Stimulated activated naive CD8-positive, alpha-beta T cell treated with anti-CD3 and anti-CD28 coated beads, Interleukin-15, Interleukin-2, amounts not matched to agents 100 ng/mL and 50 ng/mL, for 24 hours (primary cell): ENCODE measurements at regions not wholly inside any gene's neighbourhood (a gene's known extent, or its start where the extent isn't known, plus 50 kb on each side); places are given as distances from the start of the nearest gene placed in this dataset.

Experiments
- H3K27ac Mint-ChIP-seq: one replicate; pipeline ENCODE4 v1.8.0; 2021; ENCODE audit warnings: mild to moderate bottlenecking, mixed read lengths
- H3K27me3 Mint-ChIP-seq: one replicate; pipeline ENCODE4 v1.8.0; 2021; ENCODE audit warnings: mixed read lengths
- H3K36me3 Mint-ChIP-seq: one replicate; pipeline ENCODE4 v1.8.0; 2021; ENCODE audit warnings: low read depth, mixed read lengths
- H3K4me1 Mint-ChIP-seq: one replicate; pipeline ENCODE4 v1.8.0; 2021; ENCODE audit warnings: low read depth, mixed read lengths
- H3K4me3 Mint-ChIP-seq: one replicate; pipeline ENCODE4 v1.8.0; 2021; ENCODE audit warnings: mild to moderate bottlenecking, mixed read lengths
- H3K9me3 Mint-ChIP-seq: one replicate; pipeline ENCODE4 v1.8.0; 2021; ENCODE audit warnings: mixed read lengths

- Mint-ChIP-seq H3K4me3 (no peak overlapping the region), H3K27ac (no peak overlapping the region), H3K9me3 (no peaks in the 10 kb centered on the region), H3K27me3 (peaks cover 6% of the 10 kb centered on the region), H3K4me1 (no peaks in the 10 kb centered on the region), H3K36me3 (no peaks in the 10 kb centered on the region)
These were observed 1398.5 kb upstream of the CELF4 start for GRCh38 chr18:38963943-38964660.

DNA sequence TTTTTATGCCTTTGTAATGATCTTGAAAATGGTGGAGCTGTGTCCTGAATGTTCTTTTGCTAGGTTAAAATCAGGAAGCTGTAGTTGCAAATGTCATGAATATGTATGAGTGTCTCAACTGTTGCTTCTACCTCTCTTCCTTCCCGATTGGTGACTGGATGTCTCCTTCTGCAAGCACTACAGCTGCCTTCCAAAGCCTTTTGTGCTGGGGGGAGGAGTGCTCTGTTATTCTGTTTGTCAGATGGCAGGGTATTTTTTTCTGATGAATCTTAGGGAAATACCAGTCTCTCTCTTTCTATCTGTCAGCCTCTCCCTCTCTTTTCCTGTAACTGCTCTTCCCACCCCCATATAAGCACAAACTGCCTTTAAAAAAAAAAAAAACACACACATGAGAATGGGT is 1396.3 kb upstream of the CELF4 start:
- H3K9me3 Mint-ChIP-seq, result no peaks in the 10 kb centered on the region
- no peaks in the 10 kb centered on the region for H3K4me1 Mint-ChIP-seq
- no peak overlapping the region for H3K4me3 Mint-ChIP-seq
- H3K27me3 Mint-ChIP-seq, result peaks cover 6% of the 10 kb centered on the region
- H3K27ac Mint-ChIP-seq, result no peak overlapping the region
- no peaks in the 10 kb centered on the region for H3K36me3 Mint-ChIP-seq

- H3K36me3 Mint-ChIP-seq, result no peaks in the 10 kb centered on the region
- H3K27ac Mint-ChIP-seq, result no peak overlapping the region
- H3K27me3 Mint-ChIP-seq, result peaks cover 9% of the 10 kb centered on the region
- peaks cover 6% of the 10 kb centered on the region for H3K4me1 Mint-ChIP-seq
- H3K4me3 Mint-ChIP-seq, result no peak overlapping the region
- no peaks in the 10 kb centered on the region for H3K9me3 Mint-ChIP-seq
These were observed 1392.1 kb upstream of the CELF4 start for GRCh38 chr18:38957736-38958135.

DNA sequence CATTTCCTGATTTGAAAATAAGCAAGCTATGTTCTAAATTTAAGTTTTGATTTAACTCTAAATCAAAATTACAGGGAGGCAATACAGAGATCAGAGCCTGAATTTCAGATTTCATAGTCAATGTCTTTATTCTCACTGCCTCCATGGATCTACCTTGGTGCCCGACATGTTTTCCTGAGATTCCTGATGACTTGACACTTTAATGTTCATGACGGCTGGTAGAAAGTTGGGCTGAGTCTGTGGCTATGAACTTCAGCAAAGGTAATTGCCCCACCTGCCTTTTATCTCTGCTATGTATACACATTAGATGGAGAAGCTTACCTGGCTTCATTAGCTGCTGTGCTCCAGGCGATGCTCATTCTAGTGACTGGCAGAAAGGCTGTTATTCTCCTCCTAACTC is 1390.5 kb upstream of the CELF4 start:
- no peaks in the 10 kb centered on the region for H3K36me3 Mint-ChIP-seq
- no peak overlapping the region for H3K4me3 Mint-ChIP-seq
- peaks cover 6% of the 10 kb centered on the region for H3K4me1 Mint-ChIP-seq
- H3K9me3 Mint-ChIP-seq, result no peaks in the 10 kb centered on the region
- peaks cover 5% of the 10 kb centered on the region for H3K27me3 Mint-ChIP-seq
- no peak overlapping the region for H3K27ac Mint-ChIP-seq

- Mint-ChIP-seq H3K9me3 (no peaks in the 10 kb centered on the region), H3K4me3 (no peak overlapping the region), H3K27me3 (peaks cover 3% of the 10 kb centered on the region), H3K4me1 (peaks cover 6% of the 10 kb centered on the region), H3K27ac (no peak overlapping the region), H3K36me3 (no peaks in the 10 kb centered on the region)
These were observed 1386.0 kb upstream of the CELF4 start for GRCh38 chr18:38951633-38952032.

DNA sequence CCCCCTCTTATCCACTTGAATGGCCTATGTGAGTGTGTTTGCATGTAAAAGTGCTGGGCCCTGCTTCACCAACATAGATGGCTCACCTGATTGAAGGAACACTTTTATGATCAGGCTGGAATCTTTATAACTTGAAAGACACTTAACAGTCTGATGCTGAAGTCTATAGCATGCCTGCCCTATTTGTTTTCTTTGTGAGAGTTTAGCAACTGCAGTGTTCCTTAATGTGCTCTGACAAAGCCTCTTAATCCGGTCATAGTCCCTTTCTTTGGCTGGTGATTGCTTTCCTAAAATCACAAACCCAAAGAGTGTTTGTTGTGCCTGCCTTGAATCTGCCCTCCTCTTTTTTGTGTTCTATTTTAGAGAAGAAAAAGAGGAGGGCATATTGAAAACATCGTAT is 1382.8 kb upstream of the CELF4 start:
- H3K27me3 Mint-ChIP-seq, result no peaks in the 10 kb centered on the region
- H3K9me3 Mint-ChIP-seq, result peaks cover 3% of the 10 kb centered on the region
- no peak overlapping the region for H3K4me3 Mint-ChIP-seq
- H3K27ac Mint-ChIP-seq, result no peak overlapping the region
- H3K36me3 Mint-ChIP-seq, result no peaks in the 10 kb centered on the region
- peaks cover 3% of the 10 kb centered on the region for H3K4me1 Mint-ChIP-seq

- Mint-ChIP-seq H3K27ac (no peak overlapping the region), H3K27me3 (no peaks in the 10 kb centered on the region), H3K9me3 (peaks cover 18% of the 10 kb centered on the region), H3K36me3 (no peaks in the 10 kb centered on the region), H3K4me1 (peaks cover 42% of the 10 kb centered on the region), H3K4me3 (no peak overlapping the region)
These were observed 1378.9 kb upstream of the CELF4 start for GRCh38 chr18:38944446-38945024.

- H3K4me3 Mint-ChIP-seq, result peak overlapping the region; percentile 68
- H3K4me1 Mint-ChIP-seq, result peaks cover 52% of the 10 kb centered on the region
- H3K27ac Mint-ChIP-seq, result peak overlapping the region; percentile 92
- peaks cover 30% of the 10 kb centered on the region for H3K9me3 Mint-ChIP-seq
- no peaks in the 10 kb centered on the region for H3K36me3 Mint-ChIP-seq
- no peaks in the 10 kb centered on the region for H3K27me3 Mint-ChIP-seq
These were observed 1376.3 kb upstream of the CELF4 start for GRCh38 chr18:38941711-38942561.

DNA sequence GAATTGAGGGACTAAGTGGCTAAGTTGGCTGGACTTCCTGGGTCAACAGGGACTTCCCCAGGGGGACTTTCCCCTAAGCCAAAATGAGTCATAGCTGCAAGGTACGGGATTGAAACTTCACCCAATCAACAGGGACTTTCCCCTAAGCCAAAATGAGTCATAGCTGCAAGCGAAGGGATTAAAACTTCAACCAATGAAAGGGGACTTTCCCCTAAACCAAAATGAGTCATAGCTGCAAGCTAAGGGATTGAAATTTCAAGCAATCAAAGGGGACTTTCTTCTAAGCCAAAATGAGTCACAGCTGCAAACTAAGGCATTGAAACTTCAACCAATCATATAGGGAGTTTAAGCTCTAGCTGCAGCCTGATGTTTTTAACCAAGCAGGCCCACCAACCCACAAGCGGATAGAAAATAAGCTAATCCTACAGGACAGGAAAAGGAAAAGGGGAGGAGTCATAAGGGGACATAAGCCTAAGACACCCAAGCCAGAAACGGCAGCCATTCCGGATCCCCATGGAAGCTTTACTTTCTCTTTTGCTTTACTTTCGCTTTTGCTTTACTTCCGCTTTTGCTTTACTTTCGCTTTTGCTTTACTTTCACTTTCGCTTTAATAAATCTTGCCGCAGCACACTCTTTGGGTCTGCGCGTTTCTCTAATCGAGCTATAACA is 1375.4 kb upstream of the CELF4 start:
- H3K36me3 Mint-ChIP-seq, result no peaks in the 10 kb centered on the region
- peak overlapping the region; percentile 92 for H3K27ac Mint-ChIP-seq
- peaks cover 54% of the 10 kb centered on the region for H3K4me1 Mint-ChIP-seq
- no peaks in the 10 kb centered on the region for H3K27me3 Mint-ChIP-seq
- H3K9me3 Mint-ChIP-seq, result peaks cover 30% of the 10 kb centered on the region
- peak overlapping the region; percentile 68 for H3K4me3 Mint-ChIP-seq

DNA sequence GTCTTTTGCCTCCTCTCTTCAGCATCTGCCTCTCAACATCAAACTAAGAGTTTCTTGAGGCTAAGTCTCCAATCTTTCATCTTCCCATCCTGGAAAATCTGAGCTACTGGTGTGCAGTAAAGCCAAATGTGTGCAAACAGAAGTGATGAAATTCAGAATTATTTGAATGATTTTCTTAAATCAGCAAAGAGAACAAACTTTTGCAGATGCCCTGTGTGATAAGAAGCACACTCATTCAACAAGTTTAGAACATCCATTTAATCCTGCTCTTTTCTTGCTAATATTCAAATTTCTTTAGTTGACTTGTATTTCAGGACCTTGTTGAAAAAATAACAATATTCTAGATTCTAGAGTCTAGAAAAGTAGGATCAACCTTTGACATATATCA is 1374.9 kb upstream of the CELF4 start:
- Mint-ChIP-seq H3K4me3 (peak overlapping the region; percentile 68), H3K9me3 (peaks cover 30% of the 10 kb centered on the region), H3K27ac (peak overlapping the region; percentile 92), H3K4me1 (peaks cover 58% of the 10 kb centered on the region), H3K27me3 (no peaks in the 10 kb centered on the region), H3K36me3 (no peaks in the 10 kb centered on the region)

- Mint-ChIP-seq H3K9me3 (peaks cover 18% of the 10 kb centered on the region), H3K27ac (no peak overlapping the region)
These were observed 1368.4 kb upstream of the CELF4 start for GRCh38 chr18:38933910-38934510.

GRCh38 chr18:38933322-38933721 is 1367.7 kb upstream of the CELF4 start:
- peak overlapping the region; percentile 42 for H3K27ac Mint-ChIP-seq
- H3K4me1 Mint-ChIP-seq, result peaks cover 30% of the 10 kb centered on the region
- no peaks in the 10 kb centered on the region for H3K27me3 Mint-ChIP-seq
- no peaks in the 10 kb centered on the region for H3K36me3 Mint-ChIP-seq
- H3K9me3 Mint-ChIP-seq, result peaks cover 12% of the 10 kb centered on the region
- no peak overlapping the region for H3K4me3 Mint-ChIP-seq

More at GRCh38 chr18:38933910-38934510, 1368.4 kb upstream of the CELF4 start:
- Mint-ChIP-seq H3K36me3 (no peaks in the 10 kb centered on the region), H3K27me3 (no peaks in the 10 kb centered on the region), H3K4me1 (peaks cover 33% of the 10 kb centered on the region), H3K4me3 (no peak overlapping the region)

DNA sequence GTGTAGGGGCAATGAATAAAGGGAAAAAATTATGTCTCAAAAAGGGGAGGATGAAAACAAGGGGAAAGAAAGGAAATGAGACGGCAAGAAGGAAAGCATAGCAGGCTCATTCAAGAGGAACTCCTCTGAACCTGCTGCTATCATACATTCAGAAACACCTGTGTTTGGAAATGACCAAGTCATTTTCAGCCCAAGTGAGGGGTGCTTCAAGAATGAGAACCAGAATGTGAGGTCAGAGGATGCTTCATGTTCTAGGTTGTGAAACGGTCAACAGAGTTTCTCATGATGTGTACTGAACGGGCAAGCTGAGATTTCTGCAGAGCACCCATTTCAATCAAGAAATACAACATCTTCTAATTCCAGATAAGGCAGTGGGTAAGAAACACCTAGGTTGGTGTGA is 1367.2 kb upstream of the CELF4 start:
- Mint-ChIP-seq H3K36me3 (no peaks in the 10 kb centered on the region), H3K27me3 (no peaks in the 10 kb centered on the region), H3K9me3 (peaks cover 9% of the 10 kb centered on the region), H3K4me1 (peaks cover 30% of the 10 kb centered on the region), H3K27ac (no peak overlapping the region), H3K4me3 (no peak overlapping the region)

- peaks cover 26% of the 10 kb centered on the region for H3K4me1 Mint-ChIP-seq
- H3K4me3 Mint-ChIP-seq, result no peak overlapping the region
- H3K9me3 Mint-ChIP-seq, result peaks cover 8% of the 10 kb centered on the region
- H3K36me3 Mint-ChIP-seq, result no peaks in the 10 kb centered on the region
- H3K27ac Mint-ChIP-seq, result no peak overlapping the region
- no peaks in the 10 kb centered on the region for H3K27me3 Mint-ChIP-seq
These were observed 1366.1 kb upstream of the CELF4 start for GRCh38 chr18:38931754-38932050.
